ENCODE measurements at regions not wholly inside any gene's neighbourhood (a gene's known extent, or its start where the extent isn't known, plus 50 kb on each side); places are given as distances from the start of the nearest gene placed in this dataset.

DNA sequence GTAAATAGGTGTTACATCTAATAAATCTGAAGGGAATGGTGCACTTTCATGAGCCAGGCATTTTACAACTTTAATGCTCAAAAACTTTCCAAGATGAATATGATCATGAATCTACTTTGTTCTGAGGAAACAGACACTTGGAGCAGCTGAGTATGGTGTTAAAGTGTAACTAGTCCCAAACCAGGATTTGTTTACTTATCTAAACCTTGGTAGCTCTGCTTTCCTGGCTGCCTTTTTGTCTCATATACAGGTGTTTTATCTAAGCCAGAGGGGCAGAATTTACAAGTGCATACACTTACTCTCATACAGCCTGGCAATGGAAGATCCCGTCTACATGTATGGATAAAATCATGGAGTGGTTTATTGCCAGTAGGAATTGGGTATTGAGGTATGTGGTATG lies 171.5 kb downstream of the FAT3 start:
- Histone ChIP-seq H2BK12ac (ENCODE audit: low read length) (no peak overlapping the region), H2BK5ac (ENCODE audit: low read depth, low read length, poor library complexity) (no peak overlapping the region), H3K4me3 (ENCODE audit: low read depth, low read length) (no peak overlapping the region), H4K91ac (ENCODE audit: low read depth, low read length) (no peak overlapping the region), H2BK120ac (ENCODE audit: insufficient read depth, low read length, poor library complexity) (no peak overlapping the region), H3K27me3 (ENCODE audit: insufficient read depth, low read length) (no peaks in the 10 kb centered on the region), H3K4me2 (ENCODE audit: low read length) (no peak overlapping the region), H3K9ac (ENCODE audit: low read length) (no peak overlapping the region), H4K8ac (ENCODE audit: low read depth, low read length) (no peak overlapping the region), H3K4ac (ENCODE audit: low read depth, low read length) (no peak overlapping the region), H3K27ac (ENCODE audit: low read depth, low read length) (no peak overlapping the region), H3K4me1 (ENCODE audit: control insufficient read depth in 1 of 2, insufficient read depth in 2 of 2, low read length in 2 of 2) (peaks cover 3 to 4% of the 10 kb centered on the region in 2 experiments), H2AFZ (ENCODE audit: insufficient read depth, low read length, poor library complexity) (no peak overlapping the region), H3K79me2 (ENCODE audit: control insufficient read depth, insufficient read depth, low read length, poor library complexity) (no peaks in the 10 kb centered on the region), H3K18ac (ENCODE audit: low read length) (no peak overlapping the region), H3K79me1 (ENCODE audit: low read length) (no peaks in the 10 kb centered on the region), H3K23ac (ENCODE audit: low read length) (peak overlapping the region; percentile 62), H3K14ac (ENCODE audit: low read length) (no peak overlapping the region), H2AK5ac (ENCODE audit: low read length) (no peak overlapping the region), H3K9me3 (ENCODE audit: insufficient read depth, low read depth, low read length) (no peaks in the 10 kb centered on the region), H4K12ac (ENCODE audit: low read depth, low read length) (no peak overlapping the region), H3K36me3 (ENCODE audit: control insufficient read depth in 1 of 2, insufficient read depth in 2 of 2, low read length in 2 of 2) (no peaks in the 10 kb centered on the region)
- WGBS (ENCODE audit: extremely low coverage, insufficient coverage, insufficient read length) = no CpG with 5 or more reads among the region's 1 CpG
- DNase-seq = no peak

DNA sequence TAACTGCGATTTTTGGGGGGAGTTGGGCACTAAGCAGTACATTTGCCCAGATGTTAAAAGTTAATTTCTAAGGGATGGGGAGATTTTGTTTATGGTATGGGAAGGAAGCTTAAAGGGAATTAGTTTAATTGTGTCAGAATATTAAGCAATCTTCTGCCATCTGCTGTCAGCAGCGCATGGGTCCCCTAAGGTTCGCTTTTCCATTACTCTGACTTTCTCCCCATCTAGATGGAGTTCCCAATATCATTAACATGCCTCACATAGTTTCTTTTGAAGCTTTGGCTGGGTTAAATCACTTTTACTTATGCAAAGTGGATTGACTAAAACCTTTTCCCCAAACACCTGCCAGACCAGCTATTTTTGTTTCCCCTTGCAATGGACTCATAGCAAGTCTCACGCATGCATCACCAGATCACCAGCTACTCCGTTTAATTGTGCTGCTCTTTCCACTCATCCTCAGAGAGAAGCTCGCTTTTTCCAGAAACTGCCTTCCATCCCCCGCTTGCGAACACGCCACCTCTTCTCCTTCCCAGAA lies 172.7 kb downstream of the FAT3 start:
- H3K9ac ChIP-seq (ENCODE audit: low read length) = no peak overlapping the region
- WGBS (ENCODE audit: extremely low coverage, insufficient coverage, insufficient read length) = no CpG with 5 or more reads among the region's 9 CpGs
- no peak for DNase-seq
- no peak overlapping the region for H2BK5ac ChIP-seq (ENCODE audit: low read depth, low read length, poor library complexity)
- H3K23ac ChIP-seq (ENCODE audit: low read length) = no peak overlapping the region
- no peaks in the 10 kb centered on the region for H3K36me3 ChIP-seq (ENCODE audit: control insufficient read depth in 1 of 2, insufficient read depth in 2 of 2, low read length in 2 of 2)
- H3K27ac ChIP-seq (ENCODE audit: low read depth, low read length) = no peak overlapping the region
- H3K18ac ChIP-seq (ENCODE audit: low read length) = no peak overlapping the region
- H4K8ac ChIP-seq (ENCODE audit: low read depth, low read length) = no peak overlapping the region
- no peak overlapping the region for H2AK5ac ChIP-seq (ENCODE audit: low read length)
- H3K4me2 ChIP-seq (ENCODE audit: low read length) = no peak overlapping the region
- H3K79me1 ChIP-seq (ENCODE audit: low read length) = no peaks in the 10 kb centered on the region
- no peaks in the 10 kb centered on the region for H3K79me2 ChIP-seq (ENCODE audit: control insufficient read depth, insufficient read depth, low read length, poor library complexity)
- H4K12ac ChIP-seq (ENCODE audit: low read depth, low read length) = no peak overlapping the region
- H3K14ac ChIP-seq (ENCODE audit: low read length) = no peak overlapping the region
- H3K27me3 ChIP-seq (ENCODE audit: insufficient read depth, low read length) = no peaks in the 10 kb centered on the region
- H2BK120ac ChIP-seq (ENCODE audit: insufficient read depth, low read length, poor library complexity) = no peak overlapping the region
- no peak overlapping the region for H3K4me3 ChIP-seq (ENCODE audit: low read depth, low read length)
- no peaks in the 10 kb centered on the region for H3K4me1 ChIP-seq (ENCODE audit: control insufficient read depth in 1 of 2, insufficient read depth in 2 of 2, low read length in 2 of 2)
- H2AFZ ChIP-seq (ENCODE audit: insufficient read depth, low read length, poor library complexity) = no peak overlapping the region
- no peak overlapping the region for H3K4ac ChIP-seq (ENCODE audit: low read depth, low read length)
- no peak overlapping the region for H4K91ac ChIP-seq (ENCODE audit: low read depth, low read length)
- no peak overlapping the region for H2BK12ac ChIP-seq (ENCODE audit: low read length)
- no peaks in the 10 kb centered on the region for H3K9me3 ChIP-seq (ENCODE audit: insufficient read depth, low read depth, low read length)

DNA sequence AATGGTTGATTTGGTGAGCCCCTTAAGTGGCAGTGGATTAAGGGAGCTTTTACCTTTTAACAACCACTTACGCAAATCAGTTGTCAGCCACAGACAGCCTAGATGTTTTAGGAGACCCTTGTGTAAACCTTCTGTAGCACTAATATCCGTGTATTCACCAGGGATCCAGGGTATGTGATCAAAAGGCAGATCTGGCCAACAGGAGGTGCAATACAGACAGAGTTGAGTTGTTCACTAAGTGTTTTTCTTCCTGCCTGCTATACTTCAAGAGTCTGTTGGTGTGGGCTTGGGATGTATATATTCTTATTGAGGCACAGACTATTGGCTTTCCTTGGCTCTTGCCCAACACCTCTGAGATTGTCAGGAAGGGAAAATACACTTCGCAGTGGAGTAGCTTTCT lies 175.1 kb downstream of the FAT3 start:
- no peak overlapping the region for H4K12ac ChIP-seq (ENCODE audit: low read depth, low read length)
- H3K23ac ChIP-seq (ENCODE audit: low read length) = no peak overlapping the region
- H4K8ac ChIP-seq (ENCODE audit: low read depth, low read length) = no peak overlapping the region
- H3K18ac ChIP-seq (ENCODE audit: low read length) = no peak overlapping the region
- no peaks in the 10 kb centered on the region for H3K36me3 ChIP-seq (ENCODE audit: control insufficient read depth in 1 of 2, insufficient read depth in 2 of 2, low read length in 2 of 2)
- no peak overlapping the region for H2BK5ac ChIP-seq (ENCODE audit: low read depth, low read length, poor library complexity)
- no peak overlapping the region for H3K4me2 ChIP-seq (ENCODE audit: low read length)
- H2AFZ ChIP-seq (ENCODE audit: insufficient read depth, low read length, poor library complexity) = no peak overlapping the region
- H3K9ac ChIP-seq (ENCODE audit: low read length) = no peak overlapping the region
- no peak overlapping the region for H3K14ac ChIP-seq (ENCODE audit: low read length)
- no peaks in the 10 kb centered on the region for H3K4me1 ChIP-seq (ENCODE audit: control insufficient read depth in 1 of 2, insufficient read depth in 2 of 2, low read length in 2 of 2)
- no peaks in the 10 kb centered on the region for H3K79me2 ChIP-seq (ENCODE audit: control insufficient read depth, insufficient read depth, low read length, poor library complexity)
- no peaks in the 10 kb centered on the region for H3K9me3 ChIP-seq (ENCODE audit: insufficient read depth, low read depth, low read length)
- no peaks in the 10 kb centered on the region for H3K79me1 ChIP-seq (ENCODE audit: low read length)
- no peaks in the 10 kb centered on the region for H3K27me3 ChIP-seq (ENCODE audit: insufficient read depth, low read length)
- no peak overlapping the region for H3K4ac ChIP-seq (ENCODE audit: low read depth, low read length)
- WGBS (ENCODE audit: extremely low coverage, insufficient coverage, insufficient read length) = no CpG with 5 or more reads among the region's 3 CpGs
- H3K4me3 ChIP-seq (ENCODE audit: low read depth, low read length) = no peak overlapping the region
- H4K91ac ChIP-seq (ENCODE audit: low read depth, low read length) = no peak overlapping the region
- no peak overlapping the region for H2BK120ac ChIP-seq (ENCODE audit: insufficient read depth, low read length, poor library complexity)
- H2AK5ac ChIP-seq (ENCODE audit: low read length) = no peak overlapping the region
- no peak overlapping the region for H3K27ac ChIP-seq (ENCODE audit: low read depth, low read length)
- H2BK12ac ChIP-seq (ENCODE audit: low read length) = no peak overlapping the region
- DNase-seq = no peak

DNA sequence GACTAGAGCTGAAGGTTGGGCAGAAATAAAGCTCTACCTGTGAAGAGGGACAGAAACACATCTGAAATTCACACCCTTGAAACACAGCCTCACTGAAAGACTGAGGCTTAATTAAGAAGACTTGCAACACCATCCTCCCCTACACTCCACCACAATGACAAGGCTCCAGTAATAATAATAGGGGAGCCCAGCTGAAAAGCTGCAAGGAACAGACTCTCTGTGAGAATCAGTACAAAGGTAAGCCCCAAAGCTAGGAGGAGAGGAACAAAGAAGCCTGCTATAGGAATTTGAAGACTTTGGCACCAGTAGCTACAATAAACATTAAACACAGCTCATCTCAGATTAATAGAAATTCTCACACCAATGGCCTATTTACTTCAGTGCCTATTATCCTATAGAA lies 176.9 kb downstream of the FAT3 start:
- H3K9ac ChIP-seq (ENCODE audit: low read length) = no peak overlapping the region
- no peak overlapping the region for H3K27ac ChIP-seq (ENCODE audit: low read depth, low read length)
- H3K4me2 ChIP-seq (ENCODE audit: low read length) = no peak overlapping the region
- no peak overlapping the region for H3K23ac ChIP-seq (ENCODE audit: low read length)
- no peak overlapping the region for H2AFZ ChIP-seq (ENCODE audit: insufficient read depth, low read length, poor library complexity)
- H3K4ac ChIP-seq (ENCODE audit: low read depth, low read length) = no peak overlapping the region
- H3K36me3 ChIP-seq (ENCODE audit: control insufficient read depth in 1 of 2, insufficient read depth in 2 of 2, low read length in 2 of 2) = no peaks in the 10 kb centered on the region
- no peaks in the 10 kb centered on the region for H3K79me2 ChIP-seq (ENCODE audit: control insufficient read depth, insufficient read depth, low read length, poor library complexity)
- no peak overlapping the region for H2AK5ac ChIP-seq (ENCODE audit: low read length)
- H4K8ac ChIP-seq (ENCODE audit: low read depth, low read length) = no peak overlapping the region
- no peak overlapping the region for H4K91ac ChIP-seq (ENCODE audit: low read depth, low read length)
- no peak overlapping the region for H2BK5ac ChIP-seq (ENCODE audit: low read depth, low read length, poor library complexity)
- no peaks in the 10 kb centered on the region for H3K4me1 ChIP-seq (ENCODE audit: control insufficient read depth in 1 of 2, insufficient read depth in 2 of 2, low read length in 2 of 2)
- H3K18ac ChIP-seq (ENCODE audit: low read length) = no peak overlapping the region
- no peak overlapping the region for H2BK120ac ChIP-seq (ENCODE audit: insufficient read depth, low read length, poor library complexity)
- no peak overlapping the region for H3K14ac ChIP-seq (ENCODE audit: low read length)
- no peaks in the 10 kb centered on the region for H3K27me3 ChIP-seq (ENCODE audit: insufficient read depth, low read length)
- DNase-seq = no peak
- no peak overlapping the region for H2BK12ac ChIP-seq (ENCODE audit: low read length)
- H4K12ac ChIP-seq (ENCODE audit: low read depth, low read length) = no peak overlapping the region
- no peaks in the 10 kb centered on the region for H3K9me3 ChIP-seq (ENCODE audit: insufficient read depth, low read depth, low read length)
- H3K79me1 ChIP-seq (ENCODE audit: low read length) = no peaks in the 10 kb centered on the region
- H3K4me3 ChIP-seq (ENCODE audit: low read depth, low read length) = no peak overlapping the region

Measured in trophoblast cell (in vitro differentiated cells and primary cell).